GM18511 (cell line): ENCODE measurements at regions not wholly inside any gene's neighbourhood (a gene's known extent, or its start where the extent isn't known, plus 50 kb on each side); places are given as distances from the start of the nearest gene placed in this dataset.
"Not testable (repeated sequence)": the region's sequence is repeated elsewhere in the genome, so short reads cannot be mapped to it uniquely, and the experiment has no call there.

Experiments
- ATAC-seq: cut with Tn5 transposase; IDR thresholded peaks from one replicate; pipeline ENCODE4 v1.9.1; 2021; ENCODE audit warnings: mild to moderate bottlenecking, moderate library complexity; ENCODE audit not compliant: unreplicated experiment

DNA sequence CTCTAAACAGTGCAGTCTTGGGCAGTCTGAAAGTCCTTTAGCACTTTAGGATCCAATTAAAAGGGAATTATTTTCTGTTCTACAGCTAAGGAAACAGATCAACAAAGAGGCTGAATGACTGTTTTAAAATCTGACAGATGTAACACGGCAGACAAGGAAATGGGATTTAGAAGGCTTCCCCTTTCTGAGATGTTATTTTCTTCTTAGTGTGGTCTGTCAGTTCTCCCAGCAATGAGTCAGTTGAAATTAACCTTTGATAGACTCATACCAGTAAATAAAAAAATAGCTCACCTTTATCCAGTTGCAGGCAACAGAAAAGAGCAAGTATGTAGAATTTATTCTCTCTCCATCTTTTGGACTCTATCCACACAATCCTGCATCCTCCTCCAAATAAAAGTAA, 98.1 kb downstream of the NEDD1 start:
- ATAC-seq: no peak

DNA sequence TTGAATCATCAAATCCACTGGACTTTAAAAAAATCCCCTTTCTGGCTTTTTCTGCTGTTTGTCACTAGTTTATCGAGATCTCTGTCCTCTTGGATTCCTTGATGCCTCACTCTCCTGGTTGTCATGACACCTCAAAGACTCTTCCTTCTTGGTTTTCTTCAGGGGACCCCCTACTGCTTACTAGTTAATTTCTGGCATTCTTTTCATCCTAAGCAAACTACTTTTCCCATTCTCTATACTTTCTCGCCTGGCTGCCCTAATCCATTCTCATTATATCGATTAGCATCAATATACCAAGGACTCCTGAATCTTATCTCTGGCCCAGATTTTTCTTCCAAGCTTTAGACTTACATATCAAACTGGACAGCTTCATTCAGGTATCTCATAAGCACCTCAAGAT, 98.6 kb downstream of the NEDD1 start:
- no peak for ATAC-seq

DNA sequence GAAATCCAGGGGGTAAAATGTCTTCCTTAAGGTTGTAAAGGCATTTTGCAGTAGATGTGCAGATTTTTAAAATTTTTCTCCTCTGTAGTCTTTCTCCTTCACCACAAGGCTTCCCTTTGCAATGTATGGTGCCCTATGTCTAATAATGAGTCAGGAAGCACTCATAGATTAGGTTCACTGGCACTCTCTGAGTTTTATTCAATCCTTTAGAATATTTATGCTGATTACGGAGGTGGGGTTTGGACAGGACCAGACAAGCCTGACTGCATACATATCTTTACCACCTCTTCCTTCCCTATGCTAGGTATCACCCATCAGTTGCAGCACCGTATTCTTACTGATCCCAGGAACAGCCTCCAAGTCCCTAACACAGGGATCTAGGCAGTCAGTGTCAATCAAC, 99.5 kb downstream of the NEDD1 start:
- ATAC-seq: no peak

DNA sequence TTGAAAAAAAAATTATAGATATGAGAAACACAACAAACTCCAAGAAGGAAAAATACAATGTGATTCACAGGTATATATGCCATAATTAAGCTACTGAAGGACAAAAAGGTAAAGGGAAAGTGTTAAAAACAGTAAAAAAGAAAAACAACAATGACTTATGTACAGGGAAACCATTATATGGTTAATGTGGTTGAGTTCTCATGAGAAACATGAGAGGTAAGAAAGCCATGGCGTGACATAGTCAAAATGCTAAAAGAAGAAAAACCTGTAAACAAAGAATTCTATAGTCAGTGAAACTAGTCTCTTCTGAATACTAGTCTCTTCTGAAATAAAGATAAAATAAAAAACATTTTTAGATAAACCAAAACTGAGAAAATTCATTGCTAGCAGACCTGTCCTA, 109.1 kb downstream of the NEDD1 start:
- no peak for ATAC-seq

DNA sequence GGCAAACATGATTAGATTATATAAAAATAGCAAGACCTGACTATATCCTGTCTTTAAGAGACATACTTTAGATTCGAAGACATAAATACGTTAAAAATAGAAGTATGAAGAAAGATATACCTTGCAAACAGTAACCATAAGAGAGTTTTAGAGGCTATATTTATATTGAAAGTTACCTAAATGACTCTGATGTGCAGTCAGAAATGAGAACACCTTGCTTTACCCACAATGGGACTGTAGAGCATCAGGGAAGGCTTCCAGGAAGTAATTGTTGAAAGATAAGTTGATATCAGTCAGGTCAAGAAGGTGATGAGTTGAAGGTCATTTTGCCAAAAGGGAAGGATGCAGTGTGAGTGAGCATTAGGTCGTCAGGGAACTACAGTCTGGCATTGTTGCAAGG, 110.2 kb downstream of the NEDD1 start:
- ATAC-seq: no peak

DNA sequence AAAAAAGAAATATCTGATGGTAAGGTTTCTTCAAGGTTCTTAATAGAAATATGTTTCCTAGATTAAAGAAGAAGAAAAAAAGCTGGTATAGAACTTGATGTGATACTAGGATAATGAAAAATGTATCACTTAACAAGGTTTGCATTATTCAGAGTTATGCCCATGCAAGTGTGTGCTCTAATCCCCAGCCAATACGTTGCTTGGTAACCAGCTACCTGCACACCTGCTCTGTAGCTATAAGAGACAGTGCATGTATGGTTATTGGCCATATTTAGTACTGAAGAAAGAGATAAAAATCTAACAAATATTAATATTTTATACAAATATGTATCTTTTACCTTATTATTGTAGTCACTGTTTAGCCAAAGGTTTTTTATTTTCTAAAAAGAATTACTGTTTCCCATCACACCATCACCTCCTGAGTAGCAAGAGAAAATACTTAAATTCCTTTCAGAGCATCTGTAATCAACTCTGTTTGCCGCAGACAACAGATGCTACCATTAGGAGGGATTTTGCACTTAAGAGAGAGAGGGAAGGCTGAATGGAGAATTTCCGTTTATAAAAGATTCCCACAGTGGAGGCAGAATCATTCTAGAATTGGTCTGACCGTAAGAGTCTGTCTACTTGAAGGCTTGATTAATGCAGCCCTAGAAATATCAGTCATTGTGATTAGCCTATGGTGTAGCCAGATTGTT, 115.6 kb downstream of the NEDD1 start:
- no peak for ATAC-seq

DNA sequence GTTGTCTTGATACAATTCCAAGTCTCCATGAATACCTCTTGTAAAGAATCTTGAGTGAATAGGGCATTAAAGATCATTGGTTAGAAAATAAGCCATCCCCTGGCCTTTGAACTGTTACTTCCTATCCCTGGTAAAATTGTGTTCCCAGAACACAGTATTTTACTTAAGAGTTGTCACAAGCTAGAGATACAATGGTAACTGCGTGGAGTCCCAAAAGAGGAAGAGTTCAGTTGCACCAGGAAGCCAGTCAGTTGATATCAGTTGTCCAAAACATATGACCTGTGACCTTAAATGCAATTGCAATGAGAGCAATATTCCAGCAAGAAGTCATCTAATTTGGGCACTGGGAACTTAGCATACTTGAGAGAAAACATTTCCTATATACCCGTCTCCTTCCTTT, 117.3 kb downstream of the NEDD1 start:
- ATAC-seq: no peak

DNA sequence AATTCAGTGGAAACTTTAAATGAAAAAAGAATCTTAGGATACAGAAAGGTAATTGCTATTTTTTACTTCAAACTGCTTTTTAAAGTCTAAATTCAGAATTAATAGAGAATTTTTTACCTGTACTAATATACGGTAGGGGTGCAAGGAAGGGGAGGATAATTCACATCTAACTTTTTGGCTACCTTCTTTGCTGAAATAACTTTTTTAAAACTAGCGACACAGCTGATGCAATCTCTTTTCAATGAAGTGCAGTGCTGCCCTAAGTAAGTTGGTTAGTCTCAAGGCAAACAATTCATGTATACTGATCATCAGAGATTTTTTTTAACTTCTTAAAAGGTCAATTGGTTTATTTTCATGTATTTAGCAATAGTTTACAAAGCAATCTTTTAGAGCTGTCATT, 119.8 kb downstream of the NEDD1 start:
- ATAC-seq: no peak

DNA sequence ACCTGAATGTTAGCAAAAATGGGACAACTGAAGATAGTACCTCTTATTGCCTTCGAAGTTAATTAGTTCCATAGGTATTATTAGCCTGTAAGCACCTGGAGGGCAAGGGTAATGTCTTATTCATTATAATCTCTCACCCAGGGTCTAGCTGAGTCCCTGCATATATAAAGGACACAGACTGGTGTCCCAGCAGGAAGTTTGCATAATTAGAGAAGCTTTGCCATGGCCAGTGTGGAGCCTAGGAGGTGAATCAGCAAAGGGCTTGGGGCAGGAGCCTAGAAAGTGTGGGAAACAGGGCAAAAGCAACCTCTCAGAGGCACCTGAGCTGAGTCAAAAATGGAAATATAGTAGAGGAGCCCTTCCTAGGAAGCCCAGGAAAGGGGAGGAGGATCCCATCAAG, 120.4 kb downstream of the NEDD1 start:
- ATAC-seq: no peak

DNA sequence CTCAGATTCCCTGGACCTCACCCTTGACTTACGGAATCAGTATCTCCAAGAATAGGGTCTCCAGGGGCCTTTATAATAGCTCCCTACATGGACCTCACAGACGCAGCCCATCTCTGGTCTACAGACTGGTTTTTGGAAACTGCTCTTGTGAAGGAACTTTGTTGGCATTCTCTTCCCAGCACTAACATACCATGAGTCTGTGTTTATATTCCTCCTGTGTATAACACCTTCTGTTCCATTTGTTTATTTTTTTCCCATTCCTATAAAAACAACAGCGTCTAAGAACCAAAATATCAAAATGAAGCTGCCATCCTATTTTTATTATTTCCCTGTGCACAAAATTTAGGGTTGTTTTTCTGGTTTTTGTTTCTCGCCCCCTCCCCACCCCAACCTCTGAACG, 131.1 kb downstream of the NEDD1 start:
- no peak for ATAC-seq

DNA sequence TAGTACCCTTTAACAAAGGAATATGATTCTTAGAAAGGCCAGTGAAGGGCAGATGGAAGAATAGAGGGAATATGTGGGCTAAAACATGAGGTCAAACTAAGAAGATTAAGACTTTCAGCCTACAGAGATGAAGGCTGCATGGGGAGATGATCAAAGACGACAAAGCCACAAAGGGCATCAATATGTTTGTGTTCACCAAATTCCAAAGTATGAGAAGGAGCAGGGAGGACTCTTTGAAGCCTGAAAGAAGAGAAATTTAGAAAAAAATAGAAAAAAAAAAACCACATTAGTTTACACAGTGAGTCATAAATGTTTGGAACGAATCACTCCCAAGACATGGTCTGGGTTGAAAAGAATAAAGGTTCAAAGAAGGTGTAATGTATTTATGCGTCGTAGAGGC, 131.8 kb downstream of the NEDD1 start:
- ATAC-seq: no peak

DNA sequence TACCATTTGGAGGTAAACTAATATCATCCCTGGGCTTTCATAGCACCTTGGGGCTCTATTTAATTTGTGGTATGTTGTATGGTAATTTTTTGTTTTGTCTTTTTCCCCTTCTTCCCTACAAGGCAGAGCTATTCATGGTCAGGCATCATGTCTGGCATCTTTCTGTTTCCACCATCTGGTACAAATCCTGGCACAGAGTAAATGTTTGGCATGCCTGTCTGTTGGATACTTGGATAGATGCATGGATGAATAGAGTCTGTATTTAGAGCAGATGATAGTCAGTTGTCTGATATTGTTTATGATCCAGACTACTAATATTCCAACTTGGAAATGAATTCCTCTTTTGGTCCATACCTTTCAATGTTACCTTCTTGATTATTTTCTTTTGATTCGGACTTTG, 139.8 kb downstream of the NEDD1 start:
- ATAC-seq: no peak

DNA sequence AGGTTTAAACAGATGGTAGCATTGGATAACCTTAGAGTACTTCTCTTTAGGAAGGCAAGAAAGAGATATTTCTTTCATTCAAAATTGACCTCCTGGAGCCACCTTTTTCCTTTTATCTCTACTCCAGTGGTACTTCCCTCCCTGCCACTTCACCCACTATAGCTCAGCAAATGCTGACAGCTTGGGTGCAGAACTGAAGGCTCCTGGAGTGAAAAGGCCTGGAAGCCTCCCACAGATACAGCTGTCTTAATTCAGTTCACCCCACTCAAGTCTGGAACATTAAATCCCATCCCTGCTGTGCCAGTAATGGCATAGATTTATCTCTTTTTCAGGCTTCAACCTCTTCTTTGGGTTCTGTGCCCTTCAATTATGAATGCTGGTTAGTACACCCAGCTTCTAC, 140.3 kb downstream of the NEDD1 start:
- no peak for ATAC-seq

DNA sequence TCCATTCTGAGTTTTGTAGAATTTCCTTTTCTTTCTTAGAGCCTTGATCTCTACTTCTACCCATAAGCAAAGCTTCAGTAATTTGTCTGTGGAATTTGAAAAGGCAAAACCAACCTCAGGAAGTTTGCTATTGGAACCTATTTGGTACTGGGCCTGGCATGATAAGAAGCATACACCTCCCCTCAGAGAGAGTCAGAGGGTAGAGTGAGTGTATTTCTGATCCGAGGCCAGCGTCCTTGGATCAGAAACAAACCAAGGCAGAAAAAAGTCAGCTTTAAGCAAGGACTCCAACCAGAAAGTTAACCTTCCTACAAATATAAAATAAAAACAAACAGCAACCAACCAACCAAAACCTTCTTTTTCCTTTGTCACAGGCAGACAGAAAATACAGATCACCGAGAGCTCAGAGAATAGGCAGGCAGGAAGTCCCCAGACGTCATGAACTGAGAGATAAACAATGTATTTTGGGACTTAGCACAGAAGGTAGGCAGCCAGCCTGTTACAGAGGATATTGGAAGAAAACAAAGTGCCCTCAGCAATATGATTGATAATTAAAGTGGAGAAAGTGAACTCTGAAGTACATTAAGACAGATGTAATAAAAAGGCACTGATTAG, 141.5 kb downstream of the NEDD1 start:
- no peak for ATAC-seq

DNA sequence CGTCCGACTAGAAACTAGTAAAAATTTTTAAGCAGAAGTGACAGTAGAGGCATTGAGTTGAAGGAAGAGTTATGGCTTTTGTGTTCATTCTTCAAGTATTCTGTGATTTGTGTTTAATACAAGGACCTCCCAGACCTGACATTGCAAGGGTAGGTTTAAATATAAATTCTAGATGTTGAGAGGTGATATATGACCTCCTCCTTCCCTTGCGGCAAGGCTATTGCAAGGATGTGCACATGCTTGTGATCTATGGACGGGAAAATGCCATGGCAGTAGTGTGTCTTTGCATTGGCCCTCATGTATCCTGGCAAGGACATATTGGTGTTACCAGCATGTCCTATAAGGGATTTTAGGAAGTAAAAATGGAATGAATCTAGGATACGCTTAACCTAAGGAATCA, 143.5 kb downstream of the NEDD1 start:
- ATAC-seq: no peak

DNA sequence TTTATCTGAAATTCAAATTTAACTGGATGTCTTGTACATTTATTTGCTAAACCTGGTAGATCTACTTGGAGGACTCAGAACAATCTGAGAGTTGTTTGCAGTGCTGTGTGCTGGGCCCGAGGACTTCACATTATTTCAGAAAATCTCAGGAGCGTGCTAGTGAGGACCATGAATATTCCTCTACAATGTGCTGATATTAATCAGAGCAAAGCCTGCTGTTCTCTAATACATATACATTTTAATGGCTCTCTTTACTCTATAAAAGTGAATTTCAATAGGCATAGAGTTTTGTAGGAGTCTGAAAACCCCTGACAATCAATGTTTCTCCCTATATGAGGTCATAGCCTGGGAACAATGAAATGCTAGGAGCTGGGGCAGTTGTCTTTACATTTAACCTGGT, 144.3 kb downstream of the NEDD1 start:
- ATAC-seq: no peak

DNA sequence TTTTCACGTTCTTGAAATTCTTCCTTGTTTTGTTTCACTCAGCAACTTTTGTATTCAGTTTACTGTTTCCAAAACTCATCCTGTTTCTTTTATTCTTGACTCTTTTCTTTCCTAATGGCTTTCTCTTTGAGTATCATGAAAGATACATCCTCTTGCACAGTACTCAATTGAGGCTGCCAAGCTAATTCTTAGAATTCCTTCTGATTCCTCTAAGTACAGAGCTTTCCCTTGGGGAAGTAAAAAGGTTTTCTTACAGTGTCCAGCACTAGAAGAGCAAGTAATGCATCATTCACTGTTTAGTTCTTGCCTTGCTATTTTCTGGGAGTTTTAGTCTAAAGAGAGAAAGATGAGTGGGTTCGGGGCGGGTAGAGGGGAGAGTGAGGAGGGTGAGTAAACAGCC, 154.1 kb downstream of the NEDD1 start:
- no peak for ATAC-seq

DNA sequence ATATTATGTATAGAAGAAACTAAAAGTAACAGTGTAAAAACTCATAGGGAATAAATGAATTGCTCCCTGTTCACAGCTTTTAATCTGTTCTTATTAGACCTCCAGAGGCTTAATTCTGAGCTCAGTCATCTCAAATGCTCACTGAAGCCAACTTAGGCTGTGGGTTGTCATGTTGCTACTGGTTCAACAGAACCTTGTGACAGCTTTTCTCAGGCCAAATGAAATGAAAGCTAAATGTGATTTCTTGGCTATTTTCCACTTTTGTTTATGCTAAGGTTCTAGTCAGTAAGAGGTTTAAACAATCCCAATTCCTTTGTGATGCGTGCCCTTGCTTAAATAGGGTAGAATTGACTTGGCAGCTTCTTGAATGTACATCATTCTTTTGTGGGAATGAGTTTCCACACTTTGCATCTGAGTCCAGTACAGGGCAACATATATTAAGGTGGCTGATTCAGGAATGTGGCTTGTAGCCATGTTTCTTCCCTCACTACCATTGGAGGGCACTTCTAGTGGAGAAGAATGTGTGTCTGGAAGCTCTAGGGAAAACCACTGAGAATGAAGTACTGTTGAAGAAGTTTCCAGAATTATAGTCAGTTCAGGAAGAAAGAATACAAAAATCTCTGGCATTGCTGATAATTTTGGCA, 156.4 kb downstream of the NEDD1 start:
- no peak for ATAC-seq

DNA sequence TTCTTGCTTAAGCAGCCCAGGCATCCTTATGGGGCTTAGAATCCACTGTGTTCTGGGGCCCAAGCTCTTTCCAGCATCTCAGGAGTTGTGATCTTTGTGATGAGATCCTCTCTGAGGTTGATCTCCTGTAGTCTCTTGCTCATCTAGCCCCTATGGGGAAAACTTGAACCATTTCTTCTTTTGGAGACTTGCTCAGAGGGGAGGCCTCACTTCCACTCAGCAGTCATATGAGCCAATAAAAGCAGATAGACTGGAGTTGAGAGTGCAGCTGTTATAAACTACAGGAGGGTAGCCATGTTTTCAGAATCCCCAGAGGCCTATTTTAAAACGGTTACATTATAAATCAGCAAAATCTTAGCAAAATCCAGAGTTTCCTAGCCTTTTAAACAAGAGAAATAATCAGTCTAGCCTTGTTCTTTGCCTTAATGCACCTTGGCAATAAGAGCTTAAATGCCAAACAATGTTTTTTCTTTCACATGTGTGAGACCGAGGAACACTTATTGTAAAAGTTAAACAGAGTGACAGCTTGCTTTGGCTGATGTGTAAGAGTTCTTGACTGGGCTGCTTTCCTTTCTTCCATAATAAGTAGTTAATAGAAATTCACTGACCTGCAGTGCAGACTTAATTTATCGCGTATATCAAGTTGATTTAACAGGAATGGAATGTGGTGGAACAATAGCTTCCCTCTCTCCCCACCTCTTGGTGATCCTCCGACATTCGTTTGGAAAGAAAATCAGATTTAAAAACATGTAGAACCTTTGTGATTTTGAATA, 168.3 kb downstream of the NEDD1 start:
- no peak for ATAC-seq

DNA sequence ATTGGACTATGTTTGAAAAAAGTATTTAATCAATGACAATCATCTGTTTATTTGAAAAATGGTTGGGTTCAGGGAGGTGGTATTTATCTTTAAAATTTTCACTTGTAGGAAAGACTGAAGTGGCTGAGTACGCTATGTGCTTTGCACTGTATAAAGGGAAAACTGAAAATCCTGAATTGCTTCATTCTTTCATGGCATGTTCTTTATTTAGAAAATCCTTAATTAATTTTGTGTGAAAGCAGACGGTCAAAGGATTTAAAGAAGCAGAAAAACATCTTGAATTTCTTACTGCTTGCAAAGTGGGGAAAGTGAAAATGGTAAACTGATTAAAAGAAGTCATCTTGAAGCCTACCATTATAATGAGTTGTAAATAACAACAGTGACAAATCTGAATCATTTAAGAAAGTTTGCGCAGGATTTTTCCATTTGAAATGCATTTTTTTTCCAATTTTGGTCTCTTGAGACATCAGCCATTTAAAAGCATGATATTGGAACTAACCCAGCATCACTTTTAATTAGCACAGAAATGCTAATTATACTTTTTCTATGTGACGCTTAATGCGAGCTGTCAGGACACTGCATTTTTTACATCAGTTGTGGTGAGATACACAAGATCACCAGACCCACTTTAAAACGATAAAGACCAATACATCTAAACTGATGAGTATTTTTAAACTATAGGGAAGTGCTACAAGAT, 169.0 kb downstream of the NEDD1 start:
- ATAC-seq: no peak

DNA sequence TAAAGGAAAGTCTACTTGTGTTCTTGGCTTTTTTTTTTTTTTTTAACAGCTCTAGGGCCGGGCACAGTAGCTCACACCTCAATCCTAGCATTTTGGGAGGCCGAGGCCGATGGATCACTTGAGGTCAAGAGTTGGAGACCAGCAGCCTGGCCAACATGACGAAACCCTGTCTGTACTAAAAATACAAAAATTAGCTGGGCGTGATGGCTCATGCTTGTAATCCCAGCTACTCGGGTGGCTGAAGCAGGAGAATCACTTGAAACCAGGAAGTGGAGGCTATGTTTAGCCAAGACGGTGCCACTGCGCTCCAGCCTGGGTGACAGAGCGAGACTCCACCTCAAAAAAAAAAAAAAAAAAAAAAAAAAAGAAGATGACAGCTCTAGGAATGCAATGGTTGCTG, 169.9 kb downstream of the NEDD1 start:
- ATAC-seq: not testable (repeated sequence)
